ENCODE measurements at regions not wholly inside any gene's neighbourhood (a gene's known extent, or its start where the extent isn't known, plus 50 kb on each side); places are given as distances from the start of the nearest gene placed in this dataset.

DNA sequence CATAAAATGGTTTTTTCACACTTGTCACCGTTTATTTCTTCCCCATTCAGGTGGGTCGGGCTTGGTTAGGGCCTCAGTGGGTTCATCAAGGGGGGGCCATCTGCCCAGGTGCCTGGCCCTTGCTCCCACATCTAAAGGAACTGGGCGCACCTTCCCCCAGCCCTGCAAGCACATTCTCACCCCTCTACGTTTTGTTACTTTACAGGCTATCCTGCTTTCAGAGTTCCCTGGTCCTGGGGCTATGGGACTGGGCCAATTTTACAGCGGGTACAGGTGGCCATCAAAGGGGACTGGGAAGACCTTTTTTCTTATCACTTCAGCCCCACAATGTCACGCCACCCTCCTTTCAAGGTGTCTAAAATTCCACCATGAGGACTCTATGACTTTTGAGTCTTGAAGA, 71.8 kb upstream of the HAAO start:
- no peak for FAIRE-seq
- DNase-seq (ENCODE audit: insufficient read length, low spot score): no peak
- TF ChIP-seq POLR2AphosphoS5 (IDR thresholded peaks at IDR 0.05; ENCODE audit: low read depth, low read length) (no peak), PAX5 (IDR thresholded peaks at IDR 0.05; ENCODE audit: insufficient read depth, low read length, severe bottlenecking) (no peak), POU2F2 (IDR thresholded peaks at IDR 0.05; ENCODE audit: low read depth, low read length) (no peak), SPI1 (IDR thresholded peaks at IDR 0.05; ENCODE audit: low read depth, low read length) (no peak), POLR2A (IDR thresholded peaks at IDR 0.05; ENCODE audit: low read depth, low read length) (no peak), TAF1 (IDR thresholded peaks at IDR 0.05; ENCODE audit: low read depth, low read length) (no peak)

DNA sequence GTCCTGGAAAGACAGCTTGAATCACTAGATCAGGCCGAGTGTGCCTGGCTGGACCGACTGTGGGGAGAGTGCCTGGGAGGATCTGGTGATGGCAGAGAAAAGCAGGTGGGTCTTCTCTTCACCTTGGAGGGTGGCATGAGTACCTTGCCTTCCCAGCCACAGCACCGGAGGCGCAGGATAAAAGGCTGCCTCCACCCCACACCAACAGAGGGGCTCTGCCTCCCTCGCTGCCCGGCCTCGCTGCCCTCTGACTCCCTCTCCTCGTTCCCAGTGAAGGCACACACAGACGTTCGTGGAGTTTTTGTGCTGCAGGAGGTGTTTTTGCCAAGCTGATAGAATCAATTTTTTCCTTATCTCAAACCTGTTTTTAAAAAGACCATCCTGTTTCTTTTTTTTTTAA, 71.4 kb upstream of the HAAO start:
- FAIRE-seq: no peak

DNA sequence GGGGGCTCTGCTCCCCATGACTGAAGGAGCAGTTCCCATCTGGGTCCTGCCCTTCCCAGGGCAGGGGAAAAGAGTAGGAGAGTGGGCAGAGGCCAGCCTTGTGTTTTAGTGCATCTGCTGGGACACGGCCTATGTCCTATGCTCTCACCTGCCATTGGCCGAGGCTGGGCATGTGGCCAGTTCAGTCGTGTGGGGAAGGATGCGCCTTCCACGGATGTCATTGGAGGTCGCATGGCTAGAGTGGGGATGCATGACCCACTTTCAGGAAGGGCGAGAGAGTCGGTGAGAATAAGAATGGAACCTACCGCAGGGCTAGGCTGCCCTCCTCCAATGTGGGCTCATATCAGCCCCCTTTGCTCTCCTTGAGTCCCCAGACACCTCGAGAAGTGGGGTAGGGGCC, 70.9 kb upstream of the HAAO start:
- TF ChIP-seq PAX5 (IDR thresholded peaks at IDR 0.05; ENCODE audit: insufficient read depth, low read length, severe bottlenecking) (no peak), SPI1 (IDR thresholded peaks at IDR 0.05; ENCODE audit: low read depth, low read length) (no peak), TAF1 (IDR thresholded peaks at IDR 0.05; ENCODE audit: low read depth, low read length) (no peak), POU2F2 (IDR thresholded peaks at IDR 0.05; ENCODE audit: low read depth, low read length) (no peak), POLR2A (IDR thresholded peaks at IDR 0.05; ENCODE audit: low read depth, low read length) (no peak), POLR2AphosphoS5 (IDR thresholded peaks at IDR 0.05; ENCODE audit: low read depth, low read length) (no peak)
- FAIRE-seq (no peak), DNase-seq (ENCODE audit: insufficient read length, low spot score) (no peak)

More for the DNA sequence above, 71.4 kb upstream of the HAAO start:
- TF ChIP-seq PAX5 (IDR thresholded peaks at IDR 0.05; ENCODE audit: insufficient read depth, low read length, severe bottlenecking): no peak
- no peak for TF ChIP-seq POLR2A (IDR thresholded peaks at IDR 0.05; ENCODE audit: low read depth, low read length)
- no peak for TF ChIP-seq SPI1 (IDR thresholded peaks at IDR 0.05; ENCODE audit: low read depth, low read length)
- no peak for TF ChIP-seq POU2F2 (IDR thresholded peaks at IDR 0.05; ENCODE audit: low read depth, low read length)
- no peak for TF ChIP-seq TAF1 (IDR thresholded peaks at IDR 0.05; ENCODE audit: low read depth, low read length)
- TF ChIP-seq POLR2AphosphoS5 (IDR thresholded peaks at IDR 0.05; ENCODE audit: low read depth, low read length): no peak
- DNase-seq (ENCODE audit: insufficient read length, low spot score): no peak

DNA sequence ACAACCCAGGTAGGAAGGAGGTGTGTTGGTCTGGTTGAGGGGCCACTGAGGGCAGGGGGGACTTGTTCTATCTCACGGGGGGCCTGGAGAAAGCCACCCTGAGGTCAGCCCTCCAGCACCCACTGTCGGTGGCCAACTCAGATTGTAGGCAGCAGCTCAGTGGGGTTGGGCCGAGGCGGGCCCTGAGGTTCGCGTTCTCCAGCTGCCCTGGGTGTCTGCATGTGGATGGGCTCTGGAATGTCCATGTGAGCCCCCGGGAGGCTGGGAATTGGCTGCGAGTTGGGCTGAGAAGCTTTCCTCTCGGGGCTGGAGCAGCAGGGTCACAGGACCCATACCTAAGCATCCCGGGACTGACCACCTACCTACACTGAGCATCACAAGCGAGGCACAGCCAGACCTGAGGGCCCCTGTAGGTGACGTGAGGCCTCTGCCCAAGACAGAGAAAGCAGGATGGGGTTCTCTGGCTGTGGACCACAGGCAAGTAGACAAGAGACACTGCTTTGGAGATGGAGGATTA, 70.3 kb upstream of the HAAO start:
- FAIRE-seq (no peak), DNase-seq (ENCODE audit: insufficient read length, low spot score) (no peak)
- TF ChIP-seq POLR2AphosphoS5 (IDR thresholded peaks at IDR 0.05; ENCODE audit: low read depth, low read length): no peak
- TF ChIP-seq PAX5 (IDR thresholded peaks at IDR 0.05; ENCODE audit: insufficient read depth, low read length, severe bottlenecking): no peak
- no peak for TF ChIP-seq SPI1 (IDR thresholded peaks at IDR 0.05; ENCODE audit: low read depth, low read length)
- no peak for TF ChIP-seq TAF1 (IDR thresholded peaks at IDR 0.05; ENCODE audit: low read depth, low read length)
- TF ChIP-seq POU2F2 (IDR thresholded peaks at IDR 0.05; ENCODE audit: low read depth, low read length): no peak
- TF ChIP-seq POLR2A (IDR thresholded peaks at IDR 0.05; ENCODE audit: low read depth, low read length): no peak

DNA sequence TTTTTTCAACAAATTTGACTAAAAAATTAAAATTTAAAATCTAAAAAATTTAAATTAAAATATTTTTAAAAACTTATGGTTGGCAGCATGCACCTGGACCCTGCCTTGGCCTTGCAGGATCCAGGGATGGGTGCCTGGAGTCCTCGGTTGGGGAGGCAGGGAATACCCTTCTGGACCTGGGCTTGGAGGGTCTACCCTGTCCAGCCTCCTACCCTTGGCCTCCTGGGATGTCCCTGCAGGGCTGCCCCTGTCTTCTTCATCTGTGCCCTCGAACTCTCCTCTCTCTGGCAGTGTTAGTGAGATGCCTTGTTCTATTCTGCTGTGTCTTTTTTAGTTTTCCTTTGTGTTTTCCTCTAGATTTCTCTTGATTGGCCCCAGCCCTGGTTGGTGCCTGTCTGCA, 68.9 kb upstream of the HAAO start:
- TF ChIP-seq POLR2A (IDR thresholded peaks at IDR 0.05; ENCODE audit: low read depth, low read length) (no peak), SPI1 (IDR thresholded peaks at IDR 0.05; ENCODE audit: low read depth, low read length) (no peak), POU2F2 (IDR thresholded peaks at IDR 0.05; ENCODE audit: low read depth, low read length) (no peak), POLR2AphosphoS5 (IDR thresholded peaks at IDR 0.05; ENCODE audit: low read depth, low read length) (no peak), TAF1 (IDR thresholded peaks at IDR 0.05; ENCODE audit: low read depth, low read length) (no peak)
- FAIRE-seq: no peak
- no peak for DNase-seq (ENCODE audit: insufficient read length, low spot score)

DNA sequence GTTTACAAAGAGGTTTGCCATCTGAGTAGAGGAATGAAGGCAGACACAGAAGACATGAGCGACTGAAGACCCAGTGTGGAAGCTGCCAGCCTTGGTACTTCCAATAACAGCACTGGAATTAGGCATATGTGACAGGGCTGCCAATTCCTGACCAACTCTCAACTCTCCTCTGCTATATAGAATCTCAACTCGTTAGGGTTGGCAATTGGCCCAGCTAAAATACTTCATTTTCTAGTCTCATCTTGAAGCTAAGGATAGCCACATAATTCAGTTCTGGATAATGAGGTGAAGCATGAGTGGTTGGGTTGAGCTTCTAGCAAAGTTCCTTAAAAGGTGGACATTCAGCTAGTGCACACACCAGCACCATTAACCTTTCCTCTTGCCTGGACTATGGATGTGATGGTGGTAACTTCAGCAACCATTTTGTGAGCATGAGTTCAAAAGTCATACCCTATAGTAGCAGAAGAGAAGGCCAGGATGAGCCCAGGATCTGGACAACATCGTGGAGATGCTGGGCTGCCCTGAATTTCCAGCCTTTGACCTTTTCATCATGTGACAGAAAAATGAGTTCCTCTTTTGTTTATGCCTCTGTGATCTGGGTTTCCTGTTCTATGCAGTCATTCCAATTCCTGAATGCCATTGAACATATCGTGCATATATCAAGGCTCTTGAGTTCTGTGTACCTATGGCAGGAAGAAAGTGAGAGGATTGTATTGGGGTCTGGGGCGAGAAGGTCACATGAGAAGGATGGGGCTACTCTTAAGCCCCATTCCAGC, 68.1 kb upstream of the HAAO start:
- FAIRE-seq: no peak
- DNase-seq (ENCODE audit: insufficient read length, low spot score): no peak
- no peak for TF ChIP-seq POU2F2 (IDR thresholded peaks at IDR 0.05; ENCODE audit: low read depth, low read length)
- no peak for TF ChIP-seq POLR2AphosphoS5 (IDR thresholded peaks at IDR 0.05; ENCODE audit: low read depth, low read length)
- no peak for TF ChIP-seq POLR2A (IDR thresholded peaks at IDR 0.05; ENCODE audit: low read depth, low read length)
- no peak for TF ChIP-seq PAX5 (IDR thresholded peaks at IDR 0.05; ENCODE audit: insufficient read depth, low read length, severe bottlenecking)
- no peak for TF ChIP-seq TAF1 (IDR thresholded peaks at IDR 0.05; ENCODE audit: low read depth, low read length)
- 0 out of 2 replicates have a peak, but pooled peaks have one; percentile 33 for TF ChIP-seq SPI1 (IDR thresholded peaks at IDR 0.05; ENCODE audit: low read depth, low read length)

DNA sequence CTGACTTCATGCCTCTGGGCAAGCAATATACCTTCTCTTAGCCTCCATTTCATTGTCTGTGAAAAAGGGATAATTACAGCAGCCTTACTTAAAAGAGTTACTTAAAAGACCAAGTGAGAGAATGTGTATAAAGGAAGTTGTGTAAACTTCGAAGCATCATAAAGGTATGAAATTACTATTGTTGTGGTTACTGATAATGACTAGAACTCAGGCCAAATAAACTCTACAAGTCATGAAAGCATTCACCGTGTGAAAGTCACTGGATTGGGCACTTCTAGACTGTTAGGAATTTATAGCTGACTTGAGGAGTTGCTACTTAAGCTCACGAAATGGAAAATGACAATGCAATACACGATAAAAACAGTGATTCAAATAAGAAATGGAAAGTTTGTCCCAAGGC, 67.4 kb upstream of the HAAO start:
- FAIRE-seq: peak; percentile 41
- no peak for TF ChIP-seq SPI1 (IDR thresholded peaks at IDR 0.05; ENCODE audit: low read depth, low read length)
- no peak for TF ChIP-seq POU2F2 (IDR thresholded peaks at IDR 0.05; ENCODE audit: low read depth, low read length)
- TF ChIP-seq POLR2A (IDR thresholded peaks at IDR 0.05; ENCODE audit: low read depth, low read length): no peak
- no peak for TF ChIP-seq PAX5 (IDR thresholded peaks at IDR 0.05; ENCODE audit: insufficient read depth, low read length, severe bottlenecking)
- no peak for TF ChIP-seq POLR2AphosphoS5 (IDR thresholded peaks at IDR 0.05; ENCODE audit: low read depth, low read length)
- no peak for TF ChIP-seq TAF1 (IDR thresholded peaks at IDR 0.05; ENCODE audit: low read depth, low read length)
- no peak for DNase-seq (ENCODE audit: insufficient read length, low spot score)

DNA sequence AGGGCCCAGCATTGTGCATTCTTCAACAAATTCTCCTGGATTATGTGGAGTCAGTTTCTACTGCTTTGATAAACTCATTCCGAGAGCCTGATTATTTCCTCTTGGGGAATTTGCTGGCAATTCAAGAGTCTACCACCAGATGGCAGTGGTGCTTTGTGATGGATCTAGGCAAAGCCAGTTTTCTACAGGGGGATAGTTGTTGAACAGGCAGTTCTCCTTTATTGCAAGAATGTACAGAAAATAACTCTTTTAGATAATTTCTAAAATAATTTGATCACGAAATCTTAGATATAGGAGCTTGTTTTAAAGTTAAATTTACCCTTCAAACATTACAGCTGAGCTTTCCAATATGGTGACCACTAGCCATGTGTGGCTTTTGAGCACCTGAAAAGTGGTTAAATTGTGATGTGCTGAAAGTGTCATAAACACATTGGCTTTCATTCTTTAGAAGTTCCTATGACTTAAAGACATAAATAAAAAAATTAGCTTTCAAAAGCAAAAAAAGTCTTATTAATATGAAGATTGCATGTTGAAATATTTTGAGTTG, 66.7 kb upstream of the HAAO start:
- no peak for TF ChIP-seq SPI1 (IDR thresholded peaks at IDR 0.05; ENCODE audit: low read depth, low read length)
- no peak for TF ChIP-seq PAX5 (IDR thresholded peaks at IDR 0.05; ENCODE audit: insufficient read depth, low read length, severe bottlenecking)
- no peak for TF ChIP-seq POLR2A (IDR thresholded peaks at IDR 0.05; ENCODE audit: low read depth, low read length)
- TF ChIP-seq POLR2AphosphoS5 (IDR thresholded peaks at IDR 0.05; ENCODE audit: low read depth, low read length): no peak
- peak; percentile 75 for FAIRE-seq
- peak; percentile 55 for DNase-seq (ENCODE audit: insufficient read length, low spot score)

DNA sequence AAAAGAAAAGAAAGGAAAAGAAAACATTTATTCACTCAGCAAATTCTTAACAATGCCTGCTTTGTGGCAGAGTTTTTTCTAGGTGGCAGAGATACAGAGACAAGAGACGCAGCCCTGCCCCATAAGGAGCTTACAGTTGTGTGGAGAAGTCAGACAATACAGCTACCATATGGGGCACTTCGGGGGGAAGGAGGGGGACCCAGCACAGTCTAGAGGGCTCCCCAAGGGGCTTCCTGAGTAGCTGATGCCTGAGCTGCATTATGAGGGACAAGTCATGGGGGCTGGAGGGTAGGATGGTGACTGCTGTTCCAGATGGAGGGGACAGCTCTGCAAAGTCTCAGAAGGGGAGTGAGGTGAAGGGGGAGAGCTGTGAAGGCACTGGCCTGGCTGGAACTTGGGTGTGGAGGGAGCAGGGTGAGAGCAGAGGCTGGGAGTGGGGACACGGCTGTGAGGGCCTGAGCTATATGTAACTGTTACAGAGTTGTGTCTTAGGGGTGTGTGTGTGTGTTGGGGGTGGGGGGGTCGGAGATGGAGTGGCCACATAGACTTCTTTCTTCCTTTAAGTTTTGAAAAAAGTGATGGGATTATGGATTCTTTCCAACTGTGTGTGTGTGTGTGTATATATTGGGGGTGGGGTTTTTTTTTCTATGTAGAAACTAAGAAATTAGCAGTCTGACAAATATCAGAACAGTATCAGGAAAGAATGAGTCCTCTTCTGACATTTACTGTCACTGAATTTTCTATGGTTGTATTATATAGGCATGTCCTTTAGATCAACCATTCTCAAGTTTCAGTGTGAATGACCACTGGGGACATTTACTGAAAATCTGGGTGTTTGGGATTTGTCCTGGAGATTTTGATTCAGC, 66.0 kb upstream of the HAAO start:
- no peak for DNase-seq (ENCODE audit: insufficient read length, low spot score)
- TF ChIP-seq POLR2AphosphoS5 (IDR thresholded peaks at IDR 0.05; ENCODE audit: low read depth, low read length): no peak
- TF ChIP-seq POU2F2 (IDR thresholded peaks at IDR 0.05; ENCODE audit: low read depth, low read length): no peak
- no peak for TF ChIP-seq PAX5 (IDR thresholded peaks at IDR 0.05; ENCODE audit: insufficient read depth, low read length, severe bottlenecking)
- TF ChIP-seq TAF1 (IDR thresholded peaks at IDR 0.05; ENCODE audit: low read depth, low read length): no peak
- no peak for TF ChIP-seq SPI1 (IDR thresholded peaks at IDR 0.05; ENCODE audit: low read depth, low read length)
- TF ChIP-seq POLR2A (IDR thresholded peaks at IDR 0.05; ENCODE audit: low read depth, low read length): no peak
- no peak for FAIRE-seq
